ENCODE measurements at regions not wholly inside any gene's neighbourhood (a gene's known extent, or its start where the extent isn't known, plus 50 kb on each side); places are given as distances from the start of the nearest gene placed in this dataset.
"Not testable (repeated sequence)": the region's sequence is repeated elsewhere in the genome, so short reads cannot be mapped to it uniquely, and the experiment has no call there.

GRCh38 chr13:50229960-50230661, 214.9 kb downstream of the KCNRG start:
- Histone ChIP-seq H3K36me3 (ENCODE audit: insufficient read depth, low read length) (no peaks in the 10 kb centered on the region), H3K4me1 (ENCODE audit: insufficient read depth, low read length) (peaks cover 4% of the 10 kb centered on the region), H3K79me2 (ENCODE audit: insufficient read depth, low read length) (no peaks in the 10 kb centered on the region), H3K9ac (ENCODE audit: low read length) (no peak overlapping the region), H3K9me3 (ENCODE audit: insufficient read depth, low read depth, low read length) (no peaks in the 10 kb centered on the region), H2AFZ (ENCODE audit: low read depth, low read length) (no peak overlapping the region), H3K4me2 (ENCODE audit: low read length) (no peak overlapping the region), H3K27me3 (ENCODE audit: insufficient read depth, low read length) (no peaks in the 10 kb centered on the region), H3K27ac (ENCODE audit: low read depth, low read length) (no peak overlapping the region), H3K4me3 (ENCODE audit: insufficient read depth, low read depth, low read length) (no peak overlapping the region), H4K20me1 (ENCODE audit: insufficient read depth, low read length) (no peaks in the 10 kb centered on the region)
- Mint-ChIP-seq H3K36me3 (ENCODE audit: low read depth, unreplicated experiment) (no peaks in the 10 kb centered on the region), H3K4me1 (ENCODE audit: low read depth, unreplicated experiment) (peaks cover 24% of the 10 kb centered on the region), H3K4me3 (ENCODE audit: unreplicated experiment) (no peak overlapping the region), H3K27ac (ENCODE audit: unreplicated experiment) (no peak overlapping the region), H3K9me3 (ENCODE audit: unreplicated experiment) (peaks cover 6% of the 10 kb centered on the region), H3K27me3 (ENCODE audit: low read depth, unreplicated experiment) (no peaks in the 10 kb centered on the region)
- peak; percentile 51 for DNase-seq (ENCODE audit: low read depth)
- no peak for TF ChIP-seq EZH2 (IDR thresholded peaks at IDR 0.05; ENCODE audit: insufficient read depth, low read length)
- TF ChIP-seq CTCF (IDR thresholded peaks at IDR 0.05; ENCODE audit: insufficient read depth, low read depth, low read length): no peak
- FAIRE-seq: no peak

GRCh38 chr13:50230662-50230978, 215.4 kb downstream of the KCNRG start:
- no peak for DNase-seq (ENCODE audit: low read depth)
- TF ChIP-seq CTCF (IDR thresholded peaks at IDR 0.05; ENCODE audit: insufficient read depth, low read depth, low read length): no peak
- no peaks in the 10 kb centered on the region for H3K79me2 ChIP-seq (ENCODE audit: insufficient read depth, low read length)
- no peaks in the 10 kb centered on the region for H3K27me3 Mint-ChIP-seq (ENCODE audit: low read depth, unreplicated experiment)
- H3K4me3 ChIP-seq (ENCODE audit: insufficient read depth, low read depth, low read length): no peak overlapping the region
- H3K9me3 ChIP-seq (ENCODE audit: insufficient read depth, low read depth, low read length): no peaks in the 10 kb centered on the region
- H3K9ac ChIP-seq (ENCODE audit: low read length): no peak overlapping the region
- peaks cover 3% of the 10 kb centered on the region for H3K27me3 ChIP-seq (ENCODE audit: insufficient read depth, low read length)
- no peak overlapping the region for H3K27ac Mint-ChIP-seq (ENCODE audit: unreplicated experiment)
- no peak overlapping the region for H2AFZ ChIP-seq (ENCODE audit: low read depth, low read length)
- no peaks in the 10 kb centered on the region for H4K20me1 ChIP-seq (ENCODE audit: insufficient read depth, low read length)
- H3K27ac ChIP-seq (ENCODE audit: low read depth, low read length): no peak overlapping the region
- H3K36me3 Mint-ChIP-seq (ENCODE audit: low read depth, unreplicated experiment): no peaks in the 10 kb centered on the region
- H3K36me3 ChIP-seq (ENCODE audit: insufficient read depth, low read length): no peaks in the 10 kb centered on the region
- H3K4me1 ChIP-seq (ENCODE audit: insufficient read depth, low read length): peaks cover 4% of the 10 kb centered on the region
- H3K9me3 Mint-ChIP-seq (ENCODE audit: unreplicated experiment): peaks cover 7% of the 10 kb centered on the region
- peaks cover 23% of the 10 kb centered on the region for H3K4me1 Mint-ChIP-seq (ENCODE audit: low read depth, unreplicated experiment)
- H3K4me3 Mint-ChIP-seq (ENCODE audit: unreplicated experiment): no peak overlapping the region
- H3K4me2 ChIP-seq (ENCODE audit: low read length): no peak overlapping the region
- no peak for FAIRE-seq

- H3K27me3 ChIP-seq (ENCODE audit: insufficient read depth, low read length); H3K9me3 Mint-ChIP-seq (ENCODE audit: unreplicated experiment); H3K4me1 ChIP-seq (ENCODE audit: insufficient read depth, low read length); H3K27me3 Mint-ChIP-seq (ENCODE audit: low read depth, unreplicated experiment); H3K4me3 Mint-ChIP-seq (ENCODE audit: unreplicated experiment); H3K4me2 ChIP-seq (ENCODE audit: low read length); H3K27ac ChIP-seq (ENCODE audit: low read depth, low read length); H2AFZ ChIP-seq (ENCODE audit: low read depth, low read length); H3K27ac Mint-ChIP-seq (ENCODE audit: unreplicated experiment); FAIRE-seq; H4K20me1 ChIP-seq (ENCODE audit: insufficient read depth, low read length); H3K36me3 Mint-ChIP-seq (ENCODE audit: low read depth, unreplicated experiment); H3K36me3 ChIP-seq (ENCODE audit: insufficient read depth, low read length); H3K4me3 ChIP-seq (ENCODE audit: insufficient read depth, low read depth, low read length); H3K9me3 ChIP-seq (ENCODE audit: insufficient read depth, low read depth, low read length); H3K9ac ChIP-seq (ENCODE audit: low read length); DNase-seq (ENCODE audit: low read depth); H3K79me2 ChIP-seq (ENCODE audit: insufficient read depth, low read length): not testable (repeated sequence)
- H3K4me1 Mint-ChIP-seq (ENCODE audit: low read depth, unreplicated experiment): peaks cover 16% of the 10 kb centered on the region
Measured at GRCh38 chr13:50233574-50233973, 218.3 kb downstream of the KCNRG start.

All from astrocyte (in vitro differentiated cells and primary cell).